GM12878 (cell line): ENCODE measurements at regions not wholly inside any gene's neighbourhood (a gene's known extent, or its start where the extent isn't known, plus 50 kb on each side); places are given as distances from the start of the nearest gene placed in this dataset.

Source experiments
- ATAC-seq: fragments of 200-7000 bp; cut with Tn5 transposase; 3 replicates; pipeline ENCODE4 v1.9.1; 2020; ENCODE audit warnings: mild to moderate bottlenecking, moderate library complexity
- BruUV-seq: library from RNA; stranded (reverse); fragments of 400-500 nt; replicated peaks from 2 replicates; lab custom pipeline; 2021; lab: Mats Ljungman, UMichigan
- CTCF ChIA-PET: fragments of 300-600 bp; sonication (Branson Sonifier 250); formaldehyde crosslinking; extraction: SDS; loops from one replicate; lab custom pipeline; 2021; ENCODE audit warnings: inconsistent platforms; lab: Yijun Ruan, JAX
- POLR2A ChIA-PET: fragments of 350-600 bp; formaldehyde crosslinking; extraction: SDS; loops from one replicate; lab custom pipeline; 2021; ENCODE audit warnings: inconsistent platforms; lab: Charles Lee
- RAD21 ChIA-PET: fragments of 300-600 bp; sonication (Branson Sonifier 250); formaldehyde crosslinking; loops from one replicate; lab custom pipeline; 2023; ENCODE audit warnings: antibody characterized with exemption; ENCODE audit not compliant: unreplicated experiment; lab: Charles Lee
- SMC1A ChIA-PET: fragments of 300-600 bp; sonication (Branson Sonifier 250); formaldehyde crosslinking; loops from one replicate; lab custom pipeline; 2023; ENCODE audit not compliant: unreplicated experiment, uncharacterized antibody; lab: Charles Lee
- DNase-seq: peaks from one replicate; pipeline ENCODE4 v3.0.0-alpha.2; 2011; ENCODE audit warnings: low read depth, low spot score
- FAIRE-seq: peaks from 3 replicates; lab custom pipeline; 2011; peaks lifted over from hg19 to GRCh38; lab: Jason Lieb, UNC
- H2AFZ ChIP-seq: 2 replicates; pipeline ENCODE4 v1.6.0; 2011; ENCODE audit warnings: low read depth, low read length, control low read depth; ENCODE audit not compliant: control insufficient read depth
- H3K27ac ChIP-seq: 2 replicates; pipeline ENCODE4 v1.5.1; 2011; ENCODE audit warnings: control low read depth; ENCODE audit not compliant: control insufficient read depth, insufficient read depth
- H3K27me3 ChIP-seq, 2 experiments: replicated peaks in 1 of 2; 2 replicates each; pipeline versions ENCODE4 v1.6.0 to v1.6.1; 2011; ENCODE audit warnings: low read length in 1 of 2; ENCODE audit not compliant: control insufficient read depth in 2 of 2, insufficient read depth in 2 of 2
- H3K36me3 ChIP-seq, 2 experiments: 2 replicates each; pipeline ENCODE4 v1.5.1; 2011; ENCODE audit warnings: low read length in 1 of 2; ENCODE audit not compliant: control insufficient read depth in 2 of 2, insufficient read depth in 2 of 2
- H3K4me1 ChIP-seq: 2 replicates; pipeline ENCODE4 v1.6.1; 2011; ENCODE audit warnings: mild to moderate bottlenecking, low read length, moderate library complexity, mixed read lengths; ENCODE audit not compliant: control insufficient read depth, insufficient read depth
- H3K4me2 ChIP-seq: 2 replicates; pipeline ENCODE4 v1.6.0; 2011; ENCODE audit warnings: control low read depth; ENCODE audit not compliant: control insufficient read depth, insufficient read depth
- H3K4me3 ChIP-seq: fragments of 200-600 bp; sonication (generic); 2 replicates; pipeline ENCODE4 v1.5.1; 2016
- H3K79me2 ChIP-seq: 2 replicates; pipeline ENCODE4 v1.6.0; 2011; ENCODE audit warnings: low read length; ENCODE audit not compliant: control insufficient read depth, insufficient read depth
- H3K9ac ChIP-seq: 2 replicates; pipeline ENCODE4 v1.8.0; 2011; ENCODE audit warnings: low read length, control low read depth, mixed read lengths; ENCODE audit not compliant: control insufficient read depth, insufficient read depth
- H3K9me3 ChIP-seq: replicated peaks from 3 replicates; pipeline ENCODE4 v1.5.1; 2011; ENCODE audit warnings: mild to moderate bottlenecking, low read length; ENCODE audit not compliant: control insufficient read depth, insufficient read depth
- H4K20me1 ChIP-seq: 2 replicates; pipeline ENCODE4 v1.6.0; 2011; ENCODE audit not compliant: control insufficient read depth, insufficient read depth
- ATF3 ChIP-seq: IDR thresholded peaks from 2 replicates; pipeline ENCODE4 v1.6.1; 2011; ENCODE audit warnings: low read depth, mild to moderate bottlenecking, low read length, moderate library complexity, borderline replicate concordance; ENCODE audit errors: extremely low read depth
- CEBPB ChIP-seq, 2 experiments: fragments of 150-350 bp in 1 of 2; IDR thresholded peaks; 2 replicates each; pipeline ENCODE4 v1.6.1; 2012 to 2014; ENCODE audit warnings: low read depth in 2 of 2, low read length in 2 of 2, borderline replicate concordance in 1 of 2, inconsistent platforms in 1 of 2
- CHD2 ChIP-seq: IDR thresholded peaks from 2 replicates; pipeline ENCODE4 v1.6.1; 2011; ENCODE audit warnings: low read depth, low read length, improper control_type of control experiment, borderline replicate concordance
- EZH2 ChIP-seq: IDR thresholded peaks from 2 replicates; pipeline ENCODE4 v1.6.1; 2012; ENCODE audit warnings: low read depth, mild to moderate bottlenecking, control low read depth, inconsistent platforms, low read length, borderline replicate concordance; ENCODE audit not compliant: control insufficient read depth
- FOXK2 ChIP-seq: fragments of 450-650 bp; IDR thresholded peaks from 2 replicates; pipeline ENCODE4 v1.6.1; 2017; ENCODE audit warnings: mild to moderate bottlenecking, moderate library complexity
- JUND ChIP-seq: IDR thresholded peaks from 2 replicates; pipeline ENCODE4 v1.6.1; 2012; ENCODE audit warnings: low read depth, mild to moderate bottlenecking, low read length, improper control_type of control experiment, moderate library complexity
- NKRF ChIP-seq: fragments of 450-650 bp; conservative IDR thresholded peaks from 2 replicates; pipeline ENCODE4 v1.6.1; 2017; ENCODE audit warnings: mild to moderate bottlenecking, moderate library complexity
- PAX8 ChIP-seq: fragments of 450-650 bp; IDR thresholded peaks from 2 replicates; pipeline ENCODE4 v1.6.1; 2017; ENCODE audit warnings: mild to moderate bottlenecking, moderate library complexity
- POLR2A ChIP-seq: IDR thresholded peaks from 2 replicates; pipeline ENCODE4 v1.6.1; 2011; ENCODE audit warnings: low read depth, mild to moderate bottlenecking, low read length
- POLR2AphosphoS5 ChIP-seq: IDR thresholded peaks from 2 replicates; pipeline ENCODE4 v1.6.1; 2011; ENCODE audit warnings: mild to moderate bottlenecking, low read length, inconsistent platforms
- SMC3 ChIP-seq: IDR thresholded peaks from 2 replicates; pipeline ENCODE4 v1.6.1; 2011; ENCODE audit warnings: low read length, improper control_type of control experiment, borderline replicate concordance
- USF2 ChIP-seq: IDR thresholded peaks from 2 replicates; pipeline ENCODE4 v1.6.1; 2011; ENCODE audit warnings: low read depth, low read length, improper control_type of control experiment, borderline replicate concordance
- YBX1 ChIP-seq: fragments of 450-650 bp; IDR thresholded peaks from 2 replicates; pipeline ENCODE4 v1.6.1; 2016; ENCODE audit warnings: antibody characterized with exemption
- ZBTB11 ChIP-seq: fragments of 450-650 bp; formaldehyde crosslinking; IDR thresholded peaks from 2 replicates; pipeline ENCODE4 v1.5.0; 2022; ENCODE audit warnings: mild to moderate bottlenecking, missing genetic modification characterization
- ZNF274 ChIP-seq: IDR thresholded peaks from one replicate; pipeline ENCODE4 v1.8.0; 2011; ENCODE audit not compliant: insufficient read length, insufficient read depth
- WGBS: methylation state at CpG from one replicate; pipeline ENCODE4 v1.1.6; 2016; ENCODE audit warnings: low lambda C conversion rate; ENCODE audit not compliant: insufficient replicate concordance, insufficient coverage; ENCODE audit errors: missing lambda C conversion rate; 5-methylcytosine and 5-hydroxymethylcytosine counted together
- in situ Hi-C: fragments of 300-500 bp; cut with MboI; formaldehyde crosslinking; loops from 9 replicates; pipeline ENCODE4 v1.14.3; 2018; ENCODE audit warnings: mixed read lengths
- intact Hi-C: fragments of 100-400 bp; cut with micrococcal nuclease; formaldehyde crosslinking; loops from one replicate; pipeline ENCODE4 v1.14.2; 2022; ENCODE audit not compliant: unreplicated experiment

- ChIA-PET POLR2A (no interaction called here), RAD21 (no interaction called here), SMC1A (no interaction called here), CTCF (no interaction called here)
- Histone ChIP-seq H2AFZ (no peak overlapping the region), H3K27me3 (no peaks in the 10 kb centered on the region), H3K4me3 (no peak overlapping the region), H3K9me3 (no peaks in the 10 kb centered on the region), H4K20me1 (no peaks in the 10 kb centered on the region), H3K36me3 (no peaks in the 10 kb centered on the region), H3K9ac (no peak overlapping the region), H3K4me2 (no peak overlapping the region), H3K4me1 (no peaks in the 10 kb centered on the region), H3K79me2 (no peaks in the 10 kb centered on the region), H3K27ac (no peak overlapping the region)
- ATAC-seq (no peak), FAIRE-seq (no peak), DNase-seq (no peak)
- intact Hi-C loops (no loop called here), in situ Hi-C loops (no loop called here)
- WGBS, result 27% methylated on average over 5 of the region's 5 CpGs
- TF ChIP-seq USF2 (no peak), POLR2A (no peak), FOXK2 (no peak), ZNF274 (no peak), POLR2AphosphoS5 (no peak), SMC3 (no peak), PAX8 (no peak), ZBTB11 (no peak), CHD2 (no peak), EZH2 (no peak), NKRF (no peak), JUND (no peak), CEBPB (IDR thresholded peaks at IDR 0.05; ENCODE audit: borderline replicate concordance in 1 of 2, low read depth in 2 of 2, low read length in 2 of 2) (no peak), ATF3 (no peak), YBX1 (no peak)
- BruUV-seq, result no TSS peak
Measured at GRCh38 chr5:61731946-61732314, 399.9 kb downstream of the ZSWIM6 start.
